Thymus (tissue), 11 donors: ENCODE measurements at regions not wholly inside any gene's neighbourhood (a gene's known extent, or its start where the extent isn't known, plus 50 kb on each side); places are given as distances from the start of the nearest gene placed in this dataset.
A peak's percentile ranks its signal among the peaks of the same experiment; 100 is the strongest.

Experiments
- DNase-seq, 9 donors: peaks; one replicate each; pipeline ENCODE4 v3.0.0-alpha.2; 2013; ENCODE audit warnings: low spot score in 9 of 9, low read depth in 6 of 9, missing footprints in 1 of 9
- H3K27ac ChIP-seq, 2 donors: one replicate each; pipeline ENCODE4 v1.5.1; 2013; ENCODE audit warnings: control low read depth in 1 of 2, low read depth in 1 of 2, low read length in 1 of 2, mild to moderate bottlenecking in 1 of 2, moderate library complexity in 1 of 2
- H3K27me3 ChIP-seq, 2 donors: one replicate each; pipeline ENCODE4 v1.5.1; 2013; ENCODE audit warnings: low read length in 1 of 2; ENCODE audit not compliant: control insufficient read depth in 2 of 2, insufficient read depth in 1 of 2
- H3K36me3 ChIP-seq, 2 donors: one replicate each; pipeline ENCODE4 v1.5.1; 2013; ENCODE audit warnings: low read length in 1 of 2, mild to moderate bottlenecking in 1 of 2, moderate library complexity in 1 of 2; ENCODE audit not compliant: control insufficient read depth in 2 of 2, insufficient read depth in 2 of 2
- H3K4me1 ChIP-seq, 2 donors: one replicate each; pipeline ENCODE4 v1.5.1; 2013; ENCODE audit warnings: low read length in 2 of 2; ENCODE audit not compliant: control insufficient read depth in 2 of 2, insufficient read depth in 2 of 2
- H3K4me3 ChIP-seq, 2 donors: one replicate each; pipeline ENCODE4 v1.5.1; 2013; ENCODE audit warnings: low read length in 2 of 2, control low read depth in 1 of 2, mild to moderate bottlenecking in 1 of 2
- H3K9me3 ChIP-seq, 2 donors: one replicate each; pipeline ENCODE4 v1.5.1; 2013; ENCODE audit warnings: low read length in 1 of 2, mild to moderate bottlenecking in 1 of 2; ENCODE audit not compliant: control insufficient read depth in 2 of 2, insufficient read depth in 1 of 2
- WGBS: extraction: QIAGEN DNeasy Blood & Tissue Kit; methylation state at CpG from one replicate; pipeline ENCODE4 v1.1.7; 2013; 5-methylcytosine and 5-hydroxymethylcytosine counted together
- donor health status: healthy.

- H3K36me3 ChIP-seq: no peaks in the 10 kb centered on the region
- no peaks in the 10 kb centered on the region for H3K9me3 ChIP-seq
- H3K27me3 ChIP-seq: peaks cover 6 to 19% of the 10 kb centered on the region in 2 donors
- H3K27ac ChIP-seq: no peak overlapping the region
- 89% methylated on average over 17 of the region's 17 CpGs for WGBS
- DNase-seq: no peak
- H3K4me1 ChIP-seq: no peaks in the 10 kb centered on the region
- H3K4me3 ChIP-seq: no peak overlapping the region
Measured at GRCh38 chr22:49272546-49273125, 555.0 kb downstream of the BRD1 start.

- no peaks in the 10 kb centered on the region for H3K4me1 ChIP-seq
- no peak overlapping the region for H3K27ac ChIP-seq
- DNase-seq: no peak
- H3K27me3 ChIP-seq: peaks cover 8 to 22% of the 10 kb centered on the region in 2 donors
- H3K4me3 ChIP-seq: no peak overlapping the region
- 65% methylated on average over 5 of the region's 5 CpGs for WGBS
- no peaks in the 10 kb centered on the region for H3K9me3 ChIP-seq
- H3K36me3 ChIP-seq: no peaks in the 10 kb centered on the region
Measured at GRCh38 chr22:49271831-49272230, 555.8 kb downstream of the BRD1 start.

DNA sequence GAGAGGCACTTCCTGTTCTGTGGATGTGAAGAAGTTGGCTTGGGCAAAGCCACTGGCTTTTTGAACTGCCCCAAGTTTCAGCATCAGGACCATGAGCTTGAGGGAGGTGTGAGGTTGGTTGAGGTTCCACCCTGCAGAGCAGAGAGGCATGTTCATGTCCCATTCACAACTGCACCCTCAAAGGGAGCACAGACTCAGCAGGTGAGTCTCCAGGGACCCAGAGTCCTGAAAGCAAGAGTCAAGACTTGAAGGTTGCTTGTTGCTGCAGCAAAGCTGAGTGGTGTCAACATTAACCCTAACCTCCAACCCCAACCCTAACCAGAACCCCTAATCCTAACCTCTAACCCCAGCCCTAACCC, 556.3 kb downstream of the BRD1 start:
- H3K4me1 ChIP-seq: no peaks in the 10 kb centered on the region
- no peak for DNase-seq
- no peaks in the 10 kb centered on the region for H3K36me3 ChIP-seq
- no peak overlapping the region for H3K4me3 ChIP-seq
- H3K27me3 ChIP-seq: peaks cover 9 to 24% of the 10 kb centered on the region in 2 donors
- no peak overlapping the region for H3K27ac ChIP-seq
- H3K9me3 ChIP-seq: no peaks in the 10 kb centered on the region

GRCh38 chr22:49270595-49271368, 556.9 kb downstream of the BRD1 start:
- 93% methylated on average over 17 of the region's 17 CpGs for WGBS
- H3K4me1 ChIP-seq: no peaks in the 10 kb centered on the region
- H3K36me3 ChIP-seq: no peaks in the 10 kb centered on the region
- H3K4me3 ChIP-seq: no peak overlapping the region
- peaks cover 9 to 24% of the 10 kb centered on the region in 2 donors for H3K27me3 ChIP-seq
- H3K27ac ChIP-seq: no peak overlapping the region
- H3K9me3 ChIP-seq: no peaks in the 10 kb centered on the region
- DNase-seq: no peak

DNA sequence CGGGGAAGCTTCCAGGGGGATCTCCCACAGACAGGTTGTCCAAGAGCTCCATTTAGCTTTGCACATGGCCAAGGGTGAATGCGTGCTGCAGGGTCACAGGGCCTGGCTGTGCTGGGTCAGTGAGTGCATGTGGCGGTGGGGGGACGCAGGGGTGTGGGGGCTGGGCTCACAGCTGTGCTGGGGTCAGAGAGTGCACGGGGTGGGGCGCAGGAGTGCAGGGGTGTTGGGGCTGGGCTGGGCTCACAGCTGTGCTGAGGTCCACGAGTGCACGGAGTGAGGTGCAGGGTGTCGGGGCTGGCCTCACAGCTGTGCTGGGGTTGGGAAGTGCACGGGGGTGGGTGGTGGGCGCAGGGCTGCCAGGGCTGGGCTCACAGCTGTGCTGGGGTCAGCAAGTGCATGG, 557.7 kb downstream of the BRD1 start:
- DNase-seq: no peak
- Histone ChIP-seq H3K4me1 (no peaks in the 10 kb centered on the region), H3K9me3 (no peaks in the 10 kb centered on the region), H3K27ac (no peak overlapping the region), H3K36me3 (no peaks in the 10 kb centered on the region), H3K4me3 (no peak overlapping the region), H3K27me3 (peaks cover 9 to 24% of the 10 kb centered on the region in 2 donors)
- WGBS: 13% methylated on average over 11 of the region's 11 CpGs

DNA sequence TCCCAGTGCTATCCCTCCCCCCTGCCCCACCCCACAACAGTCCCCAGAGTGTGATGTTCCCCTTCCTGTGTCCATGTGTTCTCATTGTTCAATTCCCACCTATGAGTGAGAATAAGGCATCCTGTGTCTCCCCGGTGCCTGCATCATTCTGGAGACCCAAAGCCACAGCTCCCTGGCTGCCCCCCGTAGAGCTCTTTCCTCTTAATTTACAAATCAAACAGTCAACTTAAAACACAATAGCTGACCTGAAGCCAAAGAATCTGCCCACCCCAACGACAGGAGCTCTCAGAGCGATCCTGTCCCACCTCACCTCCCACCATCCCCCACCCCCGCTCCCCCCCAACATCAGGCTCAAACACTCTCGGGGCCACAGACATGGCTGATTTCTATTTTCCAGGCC, 558.3 kb downstream of the BRD1 start:
- H3K4me3 ChIP-seq: no peak overlapping the region
- 12% methylated on average over 6 of the region's 6 CpGs for WGBS
- H3K36me3 ChIP-seq: no peaks in the 10 kb centered on the region
- H3K27ac ChIP-seq: no peak overlapping the region
- H3K27me3 ChIP-seq: peaks cover 9 to 24% of the 10 kb centered on the region in 2 donors
- no peaks in the 10 kb centered on the region for H3K9me3 ChIP-seq
- no peak for DNase-seq
- no peaks in the 10 kb centered on the region for H3K4me1 ChIP-seq

DNA sequence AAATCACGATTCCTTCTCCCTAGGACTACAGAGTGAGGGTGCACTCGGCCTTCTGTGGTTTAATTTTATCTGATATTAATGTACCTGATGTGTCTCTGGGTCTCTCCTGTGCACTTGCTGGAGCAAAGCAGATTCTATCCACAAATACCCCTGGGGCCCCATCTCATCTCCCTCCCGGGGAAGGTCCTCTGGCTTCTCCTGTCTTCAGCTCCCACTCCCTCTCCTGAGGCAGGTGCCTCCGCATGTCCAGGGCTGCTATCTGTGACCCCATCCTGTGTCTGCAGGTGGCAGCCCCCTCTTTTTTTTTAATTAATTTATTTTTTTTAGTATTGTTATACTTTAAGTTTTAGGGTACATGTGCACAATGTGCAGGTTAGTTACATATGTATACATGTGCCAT, 558.7 kb downstream of the BRD1 start:
- DNase-seq: no peak
- Histone ChIP-seq H3K36me3 (no peaks in the 10 kb centered on the region), H3K4me3 (no peak overlapping the region), H3K27me3 (peaks cover 9 to 24% of the 10 kb centered on the region in 2 donors), H3K27ac (no peak overlapping the region), H3K4me1 (no peaks in the 10 kb centered on the region), H3K9me3 (no peaks in the 10 kb centered on the region)
- WGBS: 54% methylated on average over 4 of the region's 4 CpGs

DNA sequence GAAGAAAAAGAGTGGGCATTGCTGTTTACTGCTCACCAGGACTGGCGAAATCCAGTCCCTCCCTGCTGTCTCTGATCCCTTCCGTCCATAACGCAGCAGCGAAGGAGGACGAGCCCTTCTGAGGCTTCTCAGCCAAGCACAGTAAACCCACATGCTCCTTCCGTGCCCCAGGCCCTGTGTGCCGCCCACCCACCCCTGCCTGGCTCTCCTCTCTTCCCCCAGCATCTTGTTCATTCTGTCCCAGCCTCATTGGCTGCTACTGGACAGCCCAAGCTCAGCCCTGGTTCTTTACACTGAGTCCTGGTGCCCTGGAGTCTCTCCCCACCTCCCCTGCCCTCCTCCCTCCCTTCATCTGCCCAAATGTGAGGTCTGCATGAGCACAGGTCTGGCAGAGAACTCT, 559.7 kb downstream of the BRD1 start:
- Histone ChIP-seq H3K27ac (no peak overlapping the region), H3K4me1 (no peaks in the 10 kb centered on the region), H3K9me3 (no peaks in the 10 kb centered on the region), H3K4me3 (no peak overlapping the region), H3K36me3 (no peaks in the 10 kb centered on the region), H3K27me3 (peaks cover 9 to 24% of the 10 kb centered on the region in 2 donors)
- WGBS: 51% methylated on average over 7 of the region's 7 CpGs
- no peak for DNase-seq

DNA sequence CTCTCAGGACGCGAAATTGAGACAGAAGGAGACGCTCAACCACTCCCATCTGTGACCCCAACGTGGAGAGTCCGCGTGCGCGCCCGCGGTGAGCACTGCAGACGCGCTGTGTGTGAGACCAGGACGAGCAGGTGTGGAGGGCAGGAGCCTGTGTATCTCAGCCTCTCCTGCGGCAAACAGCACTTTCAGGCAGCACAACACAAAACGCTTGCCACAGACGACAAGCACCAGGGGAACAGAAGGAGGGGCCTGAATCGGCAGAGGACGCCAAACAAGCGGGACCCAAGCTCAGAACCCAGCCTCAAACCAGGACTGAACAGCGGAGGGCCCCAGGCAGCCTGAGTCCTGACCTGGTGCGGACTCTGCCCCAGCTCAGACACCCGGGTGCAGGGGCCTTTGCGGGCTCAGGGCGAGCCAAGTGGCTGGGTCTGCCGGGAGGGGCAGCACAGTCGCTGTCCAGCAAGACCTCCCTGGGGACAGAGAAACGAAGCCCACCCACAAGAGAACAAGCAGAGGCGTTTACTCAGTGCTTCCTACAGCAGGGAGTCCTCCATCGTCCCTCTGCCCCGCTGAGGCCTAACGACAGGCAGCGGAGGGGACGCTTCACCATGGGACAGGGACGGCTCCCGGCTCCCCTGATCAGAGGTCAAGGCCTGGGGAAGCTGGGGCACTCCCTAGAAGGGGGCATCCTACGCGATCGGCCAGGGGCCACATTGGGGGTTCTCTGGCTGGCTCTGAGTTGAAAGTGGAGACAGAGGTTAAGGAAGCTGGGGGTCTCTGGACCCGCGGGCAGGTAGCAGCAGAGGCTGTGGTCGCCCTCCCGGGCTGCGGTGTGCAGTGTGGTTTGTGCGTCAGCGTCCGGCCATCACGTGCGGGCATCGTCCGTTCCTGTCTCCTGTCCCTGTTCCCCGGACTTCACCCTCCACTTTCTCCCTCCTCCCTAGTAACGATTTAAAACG, 560.8 kb downstream of the BRD1 start:
- Histone ChIP-seq H3K27me3 (peaks cover 9 to 24% of the 10 kb centered on the region in 2 donors), H3K27ac (peak overlapping the region in 1 of 2 donors; percentile 17), H3K36me3 (no peaks in the 10 kb centered on the region), H3K9me3 (no peaks in the 10 kb centered on the region), H3K4me3 (no peak overlapping the region), H3K4me1 (no peaks in the 10 kb centered on the region)
- WGBS: 70% methylated on average over 53 of the region's 53 CpGs
- DNase-seq: no peak
